ENCODE measurements at regions not wholly inside any gene's neighbourhood (a gene's known extent, or its start where the extent isn't known, plus 50 kb on each side); places are given as distances from the start of the nearest gene placed in this dataset.
"Not testable (repeated sequence)": the region's sequence is repeated elsewhere in the genome, so short reads cannot be mapped to it uniquely, and the experiment has no call there.

GRCh38 chr12:75746621-75747020 is 235.2 kb upstream of the KRR1 start:
- TF ChIP-seq CTCF (conservative IDR thresholded peaks at IDR 0.05) = no peak
- H3K27ac ChIP-seq = no peak overlapping the region

- H3K27ac ChIP-seq = no peak overlapping the region
- TF ChIP-seq CTCF (conservative IDR thresholded peaks at IDR 0.05) = no peak
These were observed 233.3 kb upstream of the KRR1 start for GRCh38 chr12:75744607-75745256.

- no peak for TF ChIP-seq CTCF (conservative IDR thresholded peaks at IDR 0.05)
- H3K27ac ChIP-seq = no peak overlapping the region
These were observed 231.6 kb upstream of the KRR1 start for GRCh38 chr12:75742961-75743360.

- no peak overlapping the region for H3K27ac ChIP-seq
- no peak for TF ChIP-seq CTCF (conservative IDR thresholded peaks at IDR 0.05)
These were observed 230.6 kb upstream of the KRR1 start for GRCh38 chr12:75742048-75742447.

GRCh38 chr12:75739912-75740311 is 228.5 kb upstream of the KRR1 start:
- H3K27ac ChIP-seq = no peak overlapping the region
- no peak for TF ChIP-seq CTCF (conservative IDR thresholded peaks at IDR 0.05)

GRCh38 chr12:75739098-75739497 is 227.7 kb upstream of the KRR1 start:
- H3K27ac ChIP-seq = not testable (repeated sequence)

DNA sequence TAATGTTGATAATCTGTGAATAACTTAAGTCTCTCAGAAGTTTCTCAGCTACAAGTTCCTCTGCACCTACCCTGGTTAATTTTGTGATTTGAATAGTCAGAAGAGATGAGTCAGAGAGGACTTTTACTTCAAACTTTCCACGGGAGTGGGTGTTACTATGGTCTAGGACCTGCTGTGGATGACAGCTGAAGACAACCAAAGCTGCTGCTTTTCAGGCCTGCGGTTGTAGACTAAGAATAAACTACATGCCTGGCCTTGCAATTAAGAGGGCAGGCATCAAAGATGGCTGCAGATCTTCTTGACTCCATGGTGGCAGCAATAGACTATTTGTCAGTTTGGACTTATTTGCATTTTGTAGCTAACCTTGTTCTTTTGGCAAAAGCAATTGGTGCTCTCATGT is 227.1 kb upstream of the KRR1 start:
- no peak overlapping the region for H3K27ac ChIP-seq
- no peak for TF ChIP-seq CTCF (conservative IDR thresholded peaks at IDR 0.05)

DNA sequence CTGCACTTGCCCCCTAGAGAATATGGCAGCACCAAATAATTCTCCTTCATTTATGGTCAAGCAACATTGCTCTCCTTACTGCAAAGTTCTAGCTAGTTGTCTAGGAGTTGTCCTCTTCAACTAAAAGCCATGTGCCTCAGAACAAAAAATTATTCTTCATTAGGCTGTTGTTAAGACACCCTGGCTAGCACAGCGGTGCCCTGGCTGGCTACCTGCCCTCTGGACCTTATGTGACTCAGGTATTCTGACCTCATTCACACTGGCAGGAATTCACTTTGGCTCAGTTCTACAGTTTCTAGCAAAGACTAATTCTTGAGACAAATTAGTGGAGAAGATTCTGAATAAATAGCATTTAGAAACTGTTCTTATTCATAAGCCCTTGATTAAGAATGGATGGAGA is 224.4 kb upstream of the KRR1 start:
- no peak for TF ChIP-seq CTCF (conservative IDR thresholded peaks at IDR 0.05)
- no peak overlapping the region for H3K27ac ChIP-seq
